ENCODE measurements at regions not wholly inside any gene's neighbourhood (a gene's known extent, or its start where the extent isn't known, plus 50 kb on each side); places are given as distances from the start of the nearest gene placed in this dataset.

DNA sequence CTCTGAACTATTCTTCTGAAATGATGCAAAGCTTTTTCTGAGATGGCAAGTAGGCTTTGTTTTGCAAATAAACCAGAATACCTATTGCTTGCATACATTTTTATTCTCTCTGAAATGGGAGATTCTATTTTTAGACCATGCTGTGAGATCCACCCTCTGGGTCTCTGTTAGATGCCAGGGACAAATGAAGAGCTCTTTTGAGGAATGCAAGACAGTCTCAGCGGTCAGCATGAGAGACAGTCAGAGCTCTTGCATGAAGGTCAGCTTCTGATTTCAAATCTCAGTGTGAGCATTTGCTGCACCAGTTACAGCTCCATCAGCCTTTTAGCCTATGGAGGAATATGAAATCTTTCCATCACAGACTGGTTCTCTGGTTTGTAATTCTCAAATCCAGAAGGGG is 429.9 kb upstream of the KLF6 start:
- Mint-ChIP-seq H3K27ac (no peak overlapping the region), H3K36me3 (no peaks in the 10 kb centered on the region), H3K4me1 (peaks cover 21% of the 10 kb centered on the region), H3K27me3 (ENCODE audit: low read depth) (no peaks in the 10 kb centered on the region), H3K9me3 (peaks cover 4% of the 10 kb centered on the region), H3K4me3 (no peak overlapping the region)
- no peak for TF ChIP-seq CTCF (IDR thresholded peaks at IDR 0.05; ENCODE audit: unreplicated experiment)
- DNase-seq (ENCODE audit: low spot score in 2 of 2, unreplicated experiment in 2 of 2): no peak

- peaks cover 21% of the 10 kb centered on the region for H3K4me1 Mint-ChIP-seq
- H3K27me3 Mint-ChIP-seq (ENCODE audit: low read depth): no peaks in the 10 kb centered on the region
- no peak overlapping the region for H3K4me3 Mint-ChIP-seq
- no peaks in the 10 kb centered on the region for H3K36me3 Mint-ChIP-seq
- no peak for TF ChIP-seq CTCF (IDR thresholded peaks at IDR 0.05; ENCODE audit: unreplicated experiment)
- DNase-seq (ENCODE audit: low spot score in 2 of 2, unreplicated experiment in 2 of 2): no peak
- H3K27ac Mint-ChIP-seq: no peak overlapping the region
- peaks cover 5% of the 10 kb centered on the region for H3K9me3 Mint-ChIP-seq
Measured at GRCh38 chr10:4213441-4213840, 428.4 kb upstream of the KLF6 start.

DNA sequence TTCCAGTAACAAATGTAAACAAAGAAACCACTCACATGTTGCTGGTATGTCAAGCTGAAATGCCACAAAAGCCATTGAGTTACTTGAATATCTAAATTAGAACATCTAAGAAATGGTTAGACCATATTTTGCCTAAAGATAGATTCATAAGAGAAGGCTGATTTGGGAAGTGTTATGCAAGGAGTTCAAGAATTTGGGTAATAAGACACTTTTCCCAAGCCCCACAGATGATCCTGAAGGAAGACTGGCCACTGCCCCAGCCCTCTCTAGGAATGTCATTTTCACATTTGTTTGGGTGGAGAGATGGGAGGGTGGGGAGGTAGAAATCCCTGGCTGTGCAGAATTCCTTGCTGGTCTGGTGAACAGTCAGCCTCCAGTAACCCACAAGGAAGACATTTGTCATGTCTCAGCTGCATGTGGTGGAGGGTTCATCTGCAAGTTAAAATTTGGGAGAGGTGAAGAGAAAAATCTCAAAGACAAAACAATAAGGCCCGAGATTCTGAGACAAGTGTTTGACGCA is 427.2 kb upstream of the KLF6 start:
- Mint-ChIP-seq H3K4me3 (no peak overlapping the region), H3K27ac (no peak overlapping the region), H3K4me1 (peaks cover 14% of the 10 kb centered on the region), H3K27me3 (ENCODE audit: low read depth) (no peaks in the 10 kb centered on the region), H3K9me3 (peaks cover 5% of the 10 kb centered on the region), H3K36me3 (no peaks in the 10 kb centered on the region)
- no peak for TF ChIP-seq CTCF (IDR thresholded peaks at IDR 0.05; ENCODE audit: unreplicated experiment)
- DNase-seq (ENCODE audit: low spot score in 2 of 2, unreplicated experiment in 2 of 2): no peak

GRCh38 chr10:4208499-4208898 is 423.5 kb upstream of the KLF6 start:
- Mint-ChIP-seq H3K9me3 (peaks cover 5% of the 10 kb centered on the region), H3K36me3 (no peaks in the 10 kb centered on the region), H3K27me3 (ENCODE audit: low read depth) (peaks cover 2% of the 10 kb centered on the region), H3K4me1 (peaks cover 6% of the 10 kb centered on the region), H3K27ac (no peak overlapping the region), H3K4me3 (no peak overlapping the region)
- DNase-seq (ENCODE audit: low spot score in 2 of 2, unreplicated experiment in 2 of 2): no peak
- TF ChIP-seq CTCF (IDR thresholded peaks at IDR 0.05; ENCODE audit: unreplicated experiment): no peak

- Mint-ChIP-seq H3K27ac (no peak overlapping the region), H3K36me3 (no peaks in the 10 kb centered on the region), H3K27me3 (ENCODE audit: low read depth) (peaks cover 2% of the 10 kb centered on the region), H3K9me3 (peaks cover 3% of the 10 kb centered on the region), H3K4me1 (peaks cover 14% of the 10 kb centered on the region), H3K4me3 (no peak overlapping the region)
- TF ChIP-seq CTCF (IDR thresholded peaks at IDR 0.05; ENCODE audit: unreplicated experiment): no peak
- DNase-seq (ENCODE audit: low spot score in 2 of 2, unreplicated experiment in 2 of 2): no peak
Measured at GRCh38 chr10:4205113-4205512, 420.1 kb upstream of the KLF6 start.

GRCh38 chr10:4202938-4203337 is 417.9 kb upstream of the KLF6 start:
- TF ChIP-seq CTCF (IDR thresholded peaks at IDR 0.05; ENCODE audit: unreplicated experiment): no peak
- Mint-ChIP-seq H3K9me3 (no peaks in the 10 kb centered on the region), H3K4me1 (peaks cover 26% of the 10 kb centered on the region), H3K4me3 (no peak overlapping the region), H3K27me3 (ENCODE audit: low read depth) (peaks cover 2% of the 10 kb centered on the region), H3K27ac (no peak overlapping the region), H3K36me3 (no peaks in the 10 kb centered on the region)
- DNase-seq (ENCODE audit: low spot score in 2 of 2, unreplicated experiment in 2 of 2): no peak
